ENCODE measurements at regions not wholly inside any gene's neighbourhood (a gene's known extent, or its start where the extent isn't known, plus 50 kb on each side); places are given as distances from the start of the nearest gene placed in this dataset.

GRCh38 chr12:30416631-30417030 is 279.0 kb downstream of the IPO8 start:
- H3K4me3 ChIP-seq (replicated peaks in 1 of 2; ENCODE audit: low read depth in 2 of 2, low read length in 2 of 2), result no peak overlapping the region
- TF ChIP-seq CTCF (IDR thresholded peaks at IDR 0.05; ENCODE audit: low read depth, low read length), result no peak

GRCh38 chr12:30415777-30416176 is 279.9 kb downstream of the IPO8 start:
- DNase-seq (ENCODE audit: low read depth in 2 of 2), result no peak
- no peak overlapping the region for H3K4me3 ChIP-seq (replicated peaks in 1 of 2; ENCODE audit: low read depth in 2 of 2, low read length in 2 of 2)
- no peak for TF ChIP-seq CTCF (IDR thresholded peaks at IDR 0.05; ENCODE audit: low read depth, low read length)

More at GRCh38 chr12:30416631-30417030, 279.0 kb downstream of the IPO8 start:
- peak in 1 of 2 donors; percentile 50 for DNase-seq (ENCODE audit: low read depth in 2 of 2)

GRCh38 chr12:30414507-30414906 is 281.2 kb downstream of the IPO8 start:
- peak in 1 of 2 donors; percentile 14 for DNase-seq (ENCODE audit: low read depth in 2 of 2)
- no peak for TF ChIP-seq CTCF (IDR thresholded peaks at IDR 0.05; ENCODE audit: low read depth, low read length)
- no peak overlapping the region for H3K4me3 ChIP-seq (replicated peaks in 1 of 2; ENCODE audit: low read depth in 2 of 2, low read length in 2 of 2)

DNA sequence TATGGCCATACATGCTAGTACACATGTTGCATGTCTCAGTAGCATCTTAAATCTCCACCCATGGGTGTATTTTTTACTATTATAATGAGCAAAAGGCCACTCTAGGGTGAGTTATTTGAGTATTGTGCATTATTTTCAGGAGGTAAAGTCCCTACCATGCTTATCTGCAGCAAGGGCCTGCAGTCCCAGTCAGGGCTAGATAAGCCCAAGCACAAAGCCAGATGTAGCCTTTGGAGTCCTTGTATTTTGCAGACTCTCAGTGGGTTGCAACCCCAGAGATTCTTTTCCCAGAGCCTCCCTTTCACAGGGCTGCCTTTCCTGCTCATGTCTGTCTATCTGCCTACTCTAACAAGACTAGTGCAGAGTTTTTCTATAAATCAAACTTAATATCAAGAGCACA is 295.3 kb downstream of the IPO8 start:
- H3K4me3 ChIP-seq (replicated peaks in 1 of 2; ENCODE audit: low read depth in 2 of 2, low read length in 2 of 2), result no peak overlapping the region
- DNase-seq (ENCODE audit: low read depth in 2 of 2), result no peak
- TF ChIP-seq CTCF (IDR thresholded peaks at IDR 0.05; ENCODE audit: low read depth, low read length), result no peak

GRCh38 chr12:30399859-30400258 is 295.8 kb downstream of the IPO8 start:
- no peak for TF ChIP-seq CTCF (IDR thresholded peaks at IDR 0.05; ENCODE audit: low read depth, low read length)
- no peak for DNase-seq (ENCODE audit: low read depth in 2 of 2)

GRCh38 chr12:30396576-30396975 is 299.1 kb downstream of the IPO8 start:
- no peak for TF ChIP-seq CTCF (IDR thresholded peaks at IDR 0.05; ENCODE audit: low read depth, low read length)
- no peak for DNase-seq (ENCODE audit: low read depth in 2 of 2)
- H3K4me3 ChIP-seq (replicated peaks in 1 of 2; ENCODE audit: low read depth in 2 of 2, low read length in 2 of 2), result no peak overlapping the region

More at GRCh38 chr12:30399859-30400258, 295.8 kb downstream of the IPO8 start:
- no peak overlapping the region for H3K4me3 ChIP-seq (replicated peaks in 1 of 2; ENCODE audit: low read depth in 2 of 2, low read length in 2 of 2)

DNA sequence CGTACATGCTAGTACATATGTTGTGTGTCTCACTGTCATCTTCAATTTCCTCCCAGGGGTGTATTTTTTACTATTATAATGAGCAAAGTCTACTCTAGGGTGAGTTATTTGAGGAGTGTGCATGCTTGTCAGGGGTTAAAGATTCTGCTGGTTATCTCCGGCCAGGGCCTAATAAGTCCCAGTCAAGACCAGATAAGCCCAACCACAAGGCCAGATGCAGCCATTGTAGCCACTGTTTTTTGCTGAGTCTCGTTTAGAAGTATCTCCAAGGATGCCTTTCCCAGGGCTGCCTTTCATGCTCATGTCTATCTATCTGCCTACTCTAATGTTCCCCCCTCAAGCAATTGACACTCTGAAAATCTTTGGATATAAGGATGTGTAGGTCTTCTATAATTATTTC is 300.5 kb downstream of the IPO8 start:
- TF ChIP-seq CTCF (IDR thresholded peaks at IDR 0.05; ENCODE audit: low read depth, low read length), result no peak

More for the DNA sequence above, 300.5 kb downstream of the IPO8 start:
- no peak for DNase-seq (ENCODE audit: low read depth in 2 of 2)
- H3K4me3 ChIP-seq (replicated peaks in 1 of 2; ENCODE audit: low read depth in 2 of 2, low read length in 2 of 2), result no peak overlapping the region
